ENCODE measurements at regions not wholly inside any gene's neighbourhood (a gene's known extent, or its start where the extent isn't known, plus 50 kb on each side); places are given as distances from the start of the nearest gene placed in this dataset.

DNA sequence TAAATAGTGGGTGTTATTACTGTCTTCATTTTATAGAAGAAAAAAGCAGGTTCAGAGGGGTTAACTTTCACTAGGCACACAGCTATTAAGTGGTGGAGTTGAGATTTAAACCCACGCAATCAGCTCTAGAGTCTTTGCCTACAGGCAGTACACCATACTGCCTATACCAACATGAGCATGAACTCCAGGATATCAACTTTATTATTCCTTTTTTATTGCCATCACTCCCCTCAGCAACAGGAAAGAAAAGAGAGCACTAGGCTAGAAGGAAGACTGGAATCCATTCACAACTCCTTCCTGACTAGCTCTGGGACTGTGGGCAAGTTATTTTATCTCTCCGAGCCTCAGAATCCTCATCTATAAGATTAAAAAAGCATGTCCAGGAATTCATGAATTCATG is 58.7 kb upstream of the FSHB start:
- dilution Hi-C loops (cut with MboI; ENCODE audit: extremely low pct_ligation_motif_present, low sequenced_read_pairs), result no loop called here
- Histone ChIP-seq H3K36me3 (ENCODE audit: control insufficient read depth in 2 of 2, extremely low read depth in 1 of 2, insufficient read depth in 2 of 2, low read length in 2 of 2) (no peaks in the 10 kb centered on the region), H3K4me2 (ENCODE audit: insufficient read depth, low read length) (no peak overlapping the region), H3K79me2 (ENCODE audit: control insufficient read depth, insufficient read depth, low read length) (no peaks in the 10 kb centered on the region), H3K4me3 (replicated peaks in 1 of 3; ENCODE audit: insufficient read depth in 1 of 3, low read depth in 1 of 3, low read length in 3 of 3) (no peak overlapping the region), H3K9ac (replicated peaks; ENCODE audit: extremely low read depth, insufficient read depth, low read length) (no peak overlapping the region), H4K20me1 (replicated peaks; ENCODE audit: control insufficient read depth, extremely low read depth, insufficient read depth, low read length) (no peaks in the 10 kb centered on the region), H3K4me1 (ENCODE audit: control insufficient read depth, extremely low read depth, insufficient read depth, low read length) (no peaks in the 10 kb centered on the region), H3K9me3 (replicated peaks; ENCODE audit: control insufficient read depth, insufficient read depth, low read length) (no peaks in the 10 kb centered on the region), H2AFZ (ENCODE audit: low read depth, low read length) (no peak overlapping the region), H3K27ac (ENCODE audit: insufficient read depth, low read depth, low read length) (no peak overlapping the region), H3K9me1 (replicated peaks; ENCODE audit: control insufficient read depth, extremely low read depth, insufficient read depth, low read length) (no peaks in the 10 kb centered on the region), H3K27me3 (ENCODE audit: control insufficient read depth in 2 of 2, insufficient read depth in 2 of 2, low read length in 2 of 2) (no peaks in the 10 kb centered on the region)
- intact Hi-C loops (cut with micrococcal nuclease), result no loop called here
- BruUV-seq (replicated peaks), result no TSS peak
- no peak for DNase-seq (ENCODE audit: low read depth, low spot score)
- POLR2A ChIA-PET, result no interaction called here
- no peak for TF ChIP-seq POLR2A (IDR thresholded peaks at IDR 0.05; ENCODE audit: low read depth, low read length)
- CTCF ChIA-PET, result interaction anchor here (1.0 to 3.5 kb wide), 3 partner anchors 25 to 724 kb away, joined by 4 to 13 read pairs (median 4); no protein-coding TSS in a partner anchor
- no peak for FAIRE-seq

DNA sequence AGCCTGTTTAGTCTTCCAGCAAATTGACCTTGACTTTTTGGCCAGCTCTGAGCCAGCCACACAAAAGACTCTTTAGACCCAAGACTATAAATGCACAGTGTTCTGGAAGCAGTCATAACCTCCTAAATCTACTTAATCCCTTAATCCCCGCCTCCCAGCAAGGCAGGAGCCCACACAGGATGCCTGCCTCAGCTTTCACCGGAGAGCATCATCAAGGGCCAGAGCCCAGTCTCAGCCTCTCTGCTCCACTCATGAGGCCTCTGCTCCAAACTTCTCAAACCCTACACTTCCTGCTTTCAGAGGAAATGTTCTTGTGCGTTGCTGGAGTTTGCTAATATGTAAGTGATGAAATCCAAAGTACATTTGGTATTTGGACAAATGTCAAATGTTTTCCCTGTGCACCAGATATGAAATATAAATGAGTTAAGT is 57.9 kb upstream of the FSHB start:
- FAIRE-seq (no peak), DNase-seq (ENCODE audit: low read depth, low spot score) (no peak)
- H3K9ac ChIP-seq (replicated peaks; ENCODE audit: extremely low read depth, insufficient read depth, low read length), result no peak overlapping the region
- POLR2A ChIA-PET, result no interaction called here
- H3K4me1 ChIP-seq (ENCODE audit: control insufficient read depth, extremely low read depth, insufficient read depth, low read length), result no peaks in the 10 kb centered on the region
- no peak overlapping the region for H3K4me3 ChIP-seq (replicated peaks in 1 of 3; ENCODE audit: insufficient read depth in 1 of 3, low read depth in 1 of 3, low read length in 3 of 3)
- no peaks in the 10 kb centered on the region for H3K27me3 ChIP-seq (ENCODE audit: control insufficient read depth in 2 of 2, insufficient read depth in 2 of 2, low read length in 2 of 2)
- TF ChIP-seq, protein P1, sequence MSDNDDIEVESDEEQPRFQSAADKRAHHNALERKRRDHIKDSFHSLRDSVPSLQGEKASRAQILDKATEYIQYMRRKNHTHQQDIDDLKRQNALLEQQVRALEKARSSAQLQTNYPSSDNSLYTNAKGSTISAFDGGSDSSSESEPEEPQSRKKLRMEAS (IDR thresholded peaks at IDR 0.05; ENCODE audit: insufficient read depth, insufficient read length), result no peak
- TF ChIP-seq MYC (IDR thresholded peaks at IDR 0.05; ENCODE audit: low read depth, low read length) (no peak), EZH2 (IDR thresholded peaks at IDR 0.05; ENCODE audit: borderline replicate concordance, low read depth, low read length, severe bottlenecking) (no peak), POLR2A (IDR thresholded peaks at IDR 0.05; ENCODE audit: low read depth, low read length) (no peak), POLR2AphosphoS5 (IDR thresholded peaks at IDR 0.05; ENCODE audit: insufficient read depth, low read depth, low read length) (no peak), GATA2 (IDR thresholded peaks at IDR 0.05; ENCODE audit: insufficient read depth, insufficient read length, low read depth, low read length) (no peak), FOS (IDR thresholded peaks at IDR 0.05; ENCODE audit: borderline replicate concordance, insufficient read depth, low read length) (no peak), JUN (IDR thresholded peaks at IDR 0.05; ENCODE audit: borderline replicate concordance, insufficient read depth, insufficient read length, low read depth) (no peak), CTCF (IDR thresholded peaks at IDR 0.05; ENCODE audit: extremely low read depth in 1 of 2, insufficient read depth in 1 of 2, low read depth in 1 of 2, low read length in 2 of 2) (no peak)
- H3K27ac ChIP-seq (ENCODE audit: insufficient read depth, low read depth, low read length), result no peak overlapping the region
- intact Hi-C loops (cut with micrococcal nuclease), result no loop called here
- CTCF ChIA-PET, result interaction anchor here (1.0 to 3.5 kb wide), 3 partner anchors 24 to 724 kb away, joined by 4 to 13 read pairs (median 4); no protein-coding TSS in a partner anchor
- H2AFZ ChIP-seq (ENCODE audit: low read depth, low read length), result no peak overlapping the region
- H3K4me2 ChIP-seq (ENCODE audit: insufficient read depth, low read length), result no peak overlapping the region
- no peaks in the 10 kb centered on the region for H3K36me3 ChIP-seq (ENCODE audit: control insufficient read depth in 2 of 2, extremely low read depth in 1 of 2, insufficient read depth in 2 of 2, low read length in 2 of 2)
- no peaks in the 10 kb centered on the region for H3K9me3 ChIP-seq (replicated peaks; ENCODE audit: control insufficient read depth, insufficient read depth, low read length)
- H3K9me1 ChIP-seq (replicated peaks; ENCODE audit: control insufficient read depth, extremely low read depth, insufficient read depth, low read length), result no peaks in the 10 kb centered on the region
- BruUV-seq (replicated peaks), result no TSS peak
- no peaks in the 10 kb centered on the region for H4K20me1 ChIP-seq (replicated peaks; ENCODE audit: control insufficient read depth, extremely low read depth, insufficient read depth, low read length)
- no peaks in the 10 kb centered on the region for H3K79me2 ChIP-seq (ENCODE audit: control insufficient read depth, insufficient read depth, low read length)
- dilution Hi-C loops (cut with MboI; ENCODE audit: extremely low pct_ligation_motif_present, low sequenced_read_pairs), result no loop called here
